ENCODE measurements at regions not wholly inside any gene's neighbourhood (a gene's known extent, or its start where the extent isn't known, plus 50 kb on each side); places are given as distances from the start of the nearest gene placed in this dataset.

GRCh38 chr4:153138736-153139135, 65.5 kb upstream of the TRIM2 start:
- Histone ChIP-seq H3K9ac (peak overlapping the region in 2 of 11 experiments; percentile 22 to 26; a peak in 1 of 22 replicates), H3K9me3 (replicated peaks in 1 of 11) (no peaks in the 10 kb centered on the region), H3K27ac (peak overlapping the region in 8 of 11 experiments; percentile 28 to 69 (median 42); a peak in 12 of 22 replicates), H3K4me3 (no peak overlapping the region), H3K27me3 (peaks cover 0 to 26% (median 0%) of the 10 kb centered on the region in 11 experiments; a peak in 5 of 22 replicates), H3K4me1 (peaks cover 51 to 89% (median 81%) of the 10 kb centered on the region in 10 experiments), H3K4me2 (peak overlapping the region; percentile 52 to 89 (median 78)), H4K20me1 (no peaks in the 10 kb centered on the region; a peak in 1 of 22 replicates), H3K36me3 (no peaks in the 10 kb centered on the region)
- TF ChIP-seq Cebpa-rat (IDR thresholded peaks at IDR 0.05), result peak in 10 of 11 experiments; percentile 32 to 94 (median 90); a peak in 19 of 22 replicates

GRCh38 chr4:153140294-153140693, 63.9 kb upstream of the TRIM2 start:
- Histone ChIP-seq H3K36me3 (no peaks in the 10 kb centered on the region), H3K4me1 (peaks cover 36 to 83% (median 74%) of the 10 kb centered on the region in 10 experiments), H3K27me3 (peaks cover 0 to 19% (median 0%) of the 10 kb centered on the region in 11 experiments; a peak in 5 of 22 replicates), H4K20me1 (no peaks in the 10 kb centered on the region), H3K9me3 (replicated peaks in 1 of 11) (no peaks in the 10 kb centered on the region), H3K9ac (no peak overlapping the region), H3K4me2 (peak overlapping the region in 10 of 11 experiments; percentile 60 to 89 (median 78); a peak in 20 of 22 replicates), H3K27ac (peak overlapping the region in 1 of 11 experiments; percentile 6; a peak in 2 of 22 replicates), H3K4me3 (no peak overlapping the region)
- no peak for TF ChIP-seq Cebpa-rat (IDR thresholded peaks at IDR 0.05)

- peaks cover 34 to 77% (median 70%) of the 10 kb centered on the region in 10 experiments for H3K4me1 ChIP-seq
- 0 out of 22 replicates have a peak overlapping the region, but pooled peaks of 1 of the 11 experiments have one; percentile 6 for H3K27ac ChIP-seq
- H4K20me1 ChIP-seq, result no peaks in the 10 kb centered on the region
- TF ChIP-seq Cebpa-rat (IDR thresholded peaks at IDR 0.05), result no peak
- H3K36me3 ChIP-seq, result no peaks in the 10 kb centered on the region
- H3K9ac ChIP-seq, result no peak overlapping the region
- peaks cover 0 to 17% (median 0%) of the 10 kb centered on the region in 11 experiments; a peak in 5 of 22 replicates for H3K27me3 ChIP-seq
- no peaks in the 10 kb centered on the region for H3K9me3 ChIP-seq (replicated peaks in 1 of 11)
- no peak overlapping the region for H3K4me3 ChIP-seq
- H3K4me2 ChIP-seq, result peak overlapping the region in 10 of 11 experiments; percentile 11 to 89 (median 78); a peak in 17 of 22 replicates
Observed at GRCh38 chr4:153141238-153141637, 63.0 kb upstream of the TRIM2 start.

- Histone ChIP-seq H3K4me2 (peak overlapping the region; percentile 44 to 64 (median 58); a peak in 21 of 22 replicates), H3K27me3 (peaks cover 0 to 12% (median 0%) of the 10 kb centered on the region in 11 experiments; a peak in 5 of 22 replicates), H3K9me3 (replicated peaks in 1 of 11) (no peaks in the 10 kb centered on the region), H3K4me3 (no peak overlapping the region), H4K20me1 (no peaks in the 10 kb centered on the region), H3K27ac (no peak overlapping the region), H3K36me3 (no peaks in the 10 kb centered on the region), H3K9ac (no peak overlapping the region), H3K4me1 (peaks cover 28 to 62% (median 54%) of the 10 kb centered on the region in 10 experiments)
- no peak for TF ChIP-seq Cebpa-rat (IDR thresholded peaks at IDR 0.05)
Observed at GRCh38 chr4:153142700-153143438, 61.4 kb upstream of the TRIM2 start.

GRCh38 chr4:153143527-153144348, 60.5 kb upstream of the TRIM2 start:
- Histone ChIP-seq H3K4me2 (peak overlapping the region; percentile 5 to 64 (median 58); a peak in 20 of 22 replicates), H3K9me3 (replicated peaks in 1 of 11) (no peaks in the 10 kb centered on the region), H3K9ac (no peak overlapping the region), H3K4me3 (no peak overlapping the region), H4K20me1 (no peaks in the 10 kb centered on the region), H3K27ac (no peak overlapping the region), H3K4me1 (peaks cover 19 to 53% (median 46%) of the 10 kb centered on the region in 10 experiments), H3K36me3 (no peaks in the 10 kb centered on the region), H3K27me3 (peaks cover 0 to 8% (median 0%) of the 10 kb centered on the region in 11 experiments; a peak in 1 of 22 replicates)
- TF ChIP-seq Cebpa-rat (IDR thresholded peaks at IDR 0.05), result no peak

- Histone ChIP-seq H3K9me3 (replicated peaks in 1 of 11) (no peaks in the 10 kb centered on the region), H3K4me2 (0 out of 22 replicates have a peak overlapping the region, but pooled peaks of 1 of the 11 experiments have one; percentile 1), H3K27me3 (peaks cover 0 to 8% (median 0%) of the 10 kb centered on the region in 11 experiments; a peak in 1 of 22 replicates), H4K20me1 (no peaks in the 10 kb centered on the region), H3K27ac (no peak overlapping the region), H3K4me3 (no peak overlapping the region), H3K9ac (no peak overlapping the region), H3K36me3 (no peaks in the 10 kb centered on the region), H3K4me1 (peaks cover 0 to 30% (median 24%) of the 10 kb centered on the region in 10 experiments; a peak in 18 of 20 replicates)
- no peak for TF ChIP-seq Cebpa-rat (IDR thresholded peaks at IDR 0.05)
Observed at GRCh38 chr4:153146031-153146430, 58.2 kb upstream of the TRIM2 start.

- Histone ChIP-seq H3K9me3 (replicated peaks in 1 of 11) (no peaks in the 10 kb centered on the region), H3K27ac (no peak overlapping the region), H4K20me1 (no peaks in the 10 kb centered on the region), H3K27me3 (peaks cover 0 to 5% (median 0%) of the 10 kb centered on the region in 11 experiments; a peak in 1 of 22 replicates), H3K36me3 (no peaks in the 10 kb centered on the region), H3K4me2 (no peak overlapping the region), H3K4me1 (peaks cover 8 to 33% (median 27%) of the 10 kb centered on the region in 10 experiments), H3K9ac (no peak overlapping the region), H3K4me3 (no peak overlapping the region)
- no peak for TF ChIP-seq Cebpa-rat (IDR thresholded peaks at IDR 0.05)
Observed at GRCh38 chr4:153146961-153147360, 57.3 kb upstream of the TRIM2 start.

- no peak for TF ChIP-seq Cebpa-rat (IDR thresholded peaks at IDR 0.05)
- H3K4me2 ChIP-seq, result no peak overlapping the region
- no peaks in the 10 kb centered on the region for H4K20me1 ChIP-seq
Observed at GRCh38 chr4:153148791-153149190, 55.5 kb upstream of the TRIM2 start.

More at GRCh38 chr4:153148791-153149190, 55.5 kb upstream of the TRIM2 start:
- Histone ChIP-seq H3K27me3 (peaks cover 0 to 13% (median 0%) of the 10 kb centered on the region in 11 experiments; a peak in 4 of 22 replicates), H3K9me3 (replicated peaks in 1 of 11) (no peaks in the 10 kb centered on the region), H3K4me1 (peaks cover 20 to 38% (median 31%) of the 10 kb centered on the region in 10 experiments), H3K4me3 (no peak overlapping the region), H3K36me3 (no peaks in the 10 kb centered on the region), H3K9ac (no peak overlapping the region), H3K27ac (no peak overlapping the region)
